ENCODE measurements at regions not wholly inside any gene's neighbourhood (a gene's known extent, or its start where the extent isn't known, plus 50 kb on each side); places are given as distances from the start of the nearest gene placed in this dataset.
A peak's percentile ranks its signal among the peaks of the same experiment; 100 is the strongest.

DNA sequence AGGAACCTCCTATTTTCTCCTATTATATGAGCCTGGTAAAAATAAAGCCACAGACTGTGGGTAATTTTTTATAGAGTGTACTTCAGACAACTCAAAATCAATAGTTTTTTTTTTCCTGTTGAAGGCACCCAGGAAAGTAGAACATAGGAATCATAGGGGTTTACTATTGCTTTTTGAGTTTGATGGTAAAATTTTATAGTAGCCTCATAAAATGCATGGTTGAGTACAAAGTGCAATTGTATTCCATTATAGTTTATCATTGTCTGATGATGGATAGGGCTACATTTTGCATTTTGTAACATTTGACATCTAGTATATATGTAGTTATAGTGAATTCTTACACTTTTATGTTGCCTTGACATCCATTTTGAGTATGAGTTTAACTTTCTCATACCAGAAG is 455.0 kb downstream of the STIM2 start:
- intact Hi-C loops (cut with DNase I): no loop called here
- Histone ChIP-seq H3K27ac (no peak overlapping the region), H3K36me3 (replicated peaks in 1 of 2; ENCODE audit: insufficient read depth in 1 of 2, low read depth in 2 of 2) (no peaks in the 10 kb centered on the region), H3K4me1 (no peaks in the 10 kb centered on the region), H3K27me3 (no peaks in the 10 kb centered on the region), H3K9me3 (no peaks in the 10 kb centered on the region), H3K4me3 (no peak overlapping the region)
- no peak for DNase-seq
- TF ChIP-seq, protein P1, sequence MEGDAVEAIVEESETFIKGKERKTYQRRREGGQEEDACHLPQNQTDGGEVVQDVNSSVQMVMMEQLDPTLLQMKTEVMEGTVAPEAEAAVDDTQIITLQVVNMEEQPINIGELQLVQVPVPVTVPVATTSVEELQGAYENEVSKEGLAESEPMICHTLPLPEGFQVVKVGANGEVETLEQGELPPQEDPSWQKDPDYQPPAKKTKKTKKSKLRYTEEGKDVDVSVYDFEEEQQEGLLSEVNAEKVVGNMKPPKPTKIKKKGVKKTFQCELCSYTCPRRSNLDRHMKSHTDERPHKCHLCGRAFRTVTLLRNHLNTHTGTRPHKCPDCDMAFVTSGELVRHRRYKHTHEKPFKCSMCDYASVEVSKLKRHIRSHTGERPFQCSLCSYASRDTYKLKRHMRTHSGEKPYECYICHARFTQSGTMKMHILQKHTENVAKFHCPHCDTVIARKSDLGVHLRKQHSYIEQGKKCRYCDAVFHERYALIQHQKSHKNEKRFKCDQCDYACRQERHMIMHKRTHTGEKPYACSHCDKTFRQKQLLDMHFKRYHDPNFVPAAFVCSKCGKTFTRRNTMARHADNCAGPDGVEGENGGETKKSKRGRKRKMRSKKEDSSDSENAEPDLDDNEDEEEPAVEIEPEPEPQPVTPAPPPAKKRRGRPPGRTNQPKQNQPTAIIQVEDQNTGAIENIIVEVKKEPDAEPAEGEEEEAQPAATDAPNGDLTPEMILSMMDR (IDR thresholded peaks at IDR 0.05): no peak
- TF ChIP-seq POLR2A (IDR thresholded peaks at IDR 0.05): no peak
- ATAC-seq: no peak

DNA sequence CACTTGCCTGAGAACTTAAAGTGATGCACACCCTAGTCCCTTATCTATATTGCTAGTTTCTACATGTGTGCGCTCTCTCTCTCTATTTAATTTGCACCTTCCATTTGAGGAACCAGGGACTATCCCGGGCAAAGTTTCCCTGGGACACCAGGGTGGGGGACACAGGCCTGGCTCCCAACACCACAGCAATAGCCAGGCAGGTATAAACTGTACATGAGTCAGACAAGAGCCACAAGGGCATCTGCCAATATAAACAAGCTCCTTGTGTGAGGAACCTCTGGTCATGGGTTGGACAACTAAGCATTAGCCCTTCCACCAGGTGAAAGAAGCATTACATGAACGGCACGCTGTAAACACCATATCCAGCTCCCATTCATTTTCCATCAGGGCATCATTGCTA is 455.5 kb downstream of the STIM2 start:
- intact Hi-C loops (cut with DNase I): no loop called here
- TF ChIP-seq POLR2A (IDR thresholded peaks at IDR 0.05): no peak
- TF ChIP-seq, protein P1 (IDR thresholded peaks at IDR 0.05): no peak
- no peak for ATAC-seq

DNA sequence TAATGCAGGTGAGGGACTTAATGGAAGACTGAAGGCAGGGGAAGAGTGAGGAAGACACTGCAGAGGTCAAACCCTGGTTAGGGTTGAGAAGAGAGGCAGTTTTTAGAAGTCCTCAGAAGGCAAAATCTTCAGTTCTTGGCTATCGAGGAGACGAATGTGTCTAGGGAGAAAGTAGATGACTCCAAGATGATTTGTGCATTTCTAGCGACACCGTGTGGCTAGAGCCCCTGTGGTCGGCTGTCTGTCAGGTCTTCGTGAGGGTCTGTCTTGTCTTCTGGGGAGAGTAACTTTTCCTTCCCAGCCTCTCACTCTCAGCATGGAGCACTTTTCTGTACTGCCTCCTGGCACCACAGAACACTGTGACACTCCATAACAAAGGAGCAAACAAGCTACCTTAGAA is 458.1 kb downstream of the STIM2 start:
- Histone ChIP-seq H3K36me3 (replicated peaks in 1 of 2; ENCODE audit: insufficient read depth in 1 of 2, low read depth in 2 of 2) (no peaks in the 10 kb centered on the region), H3K27me3 (no peaks in the 10 kb centered on the region), H3K4me3 (no peak overlapping the region), H3K27ac (no peak overlapping the region), H3K4me1 (no peaks in the 10 kb centered on the region), H3K9me3 (no peaks in the 10 kb centered on the region)
- intact Hi-C loops (cut with DNase I): no loop called here
- 13 to 20% methylated on average over 6 of the region's 6 CpGs for WGBS, 2 donors
- no peak for ATAC-seq
- DNase-seq: peak; percentile 15 to 51 (median 34)
- no peak for TF ChIP-seq POLR2A (IDR thresholded peaks at IDR 0.05)
- TF ChIP-seq, protein P1 (IDR thresholded peaks at IDR 0.05): peak in 5 of 7 experiments; percentile 22 to 52 (median 49)

More for the DNA sequence above, 455.5 kb downstream of the STIM2 start:
- Histone ChIP-seq H3K27ac (no peak overlapping the region), H3K9me3 (no peaks in the 10 kb centered on the region), H3K27me3 (no peaks in the 10 kb centered on the region), H3K4me3 (no peak overlapping the region), H3K4me1 (no peaks in the 10 kb centered on the region), H3K36me3 (replicated peaks in 1 of 2; ENCODE audit: insufficient read depth in 1 of 2, low read depth in 2 of 2) (no peaks in the 10 kb centered on the region)
- WGBS, 2 donors: 69 to 73% methylated on average over 4 of the region's 4 CpGs
- no peak for DNase-seq

DNA sequence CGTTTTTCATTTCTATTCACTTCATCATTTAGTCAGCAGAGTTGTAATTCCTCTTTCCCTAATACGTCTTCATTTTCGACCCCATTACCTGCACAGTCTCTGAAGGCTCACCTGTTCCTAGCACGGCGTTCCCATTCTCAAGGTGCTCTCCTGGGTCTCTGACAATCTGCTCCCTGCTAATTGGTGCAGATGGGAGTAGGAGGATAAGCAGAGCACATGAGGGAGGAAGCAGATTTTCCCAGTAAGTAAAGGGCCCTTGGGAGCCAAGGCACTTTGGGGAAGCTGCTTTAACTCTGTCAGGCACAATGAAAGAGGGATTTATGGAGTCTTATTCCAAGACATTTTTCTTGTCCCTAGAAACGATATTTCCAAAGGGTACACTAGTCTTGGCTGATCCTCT is 466.4 kb downstream of the STIM2 start:
- DNase-seq: no peak
- TF ChIP-seq POLR2A (IDR thresholded peaks at IDR 0.05): no peak
- TF ChIP-seq, protein P1 (IDR thresholded peaks at IDR 0.05): no peak
- no peaks in the 10 kb centered on the region for H3K36me3 ChIP-seq (replicated peaks in 1 of 2; ENCODE audit: insufficient read depth in 1 of 2, low read depth in 2 of 2)
- no peak overlapping the region for H3K27ac ChIP-seq
- ATAC-seq: no peak
- no peaks in the 10 kb centered on the region for H3K9me3 ChIP-seq
- no peak overlapping the region for H3K4me3 ChIP-seq
- no peaks in the 10 kb centered on the region for H3K27me3 ChIP-seq
- no peaks in the 10 kb centered on the region for H3K4me1 ChIP-seq
- intact Hi-C loops (cut with DNase I): no loop called here
- 60 to 61% methylated on average over 6 of the region's 6 CpGs for WGBS, 2 donors

DNA sequence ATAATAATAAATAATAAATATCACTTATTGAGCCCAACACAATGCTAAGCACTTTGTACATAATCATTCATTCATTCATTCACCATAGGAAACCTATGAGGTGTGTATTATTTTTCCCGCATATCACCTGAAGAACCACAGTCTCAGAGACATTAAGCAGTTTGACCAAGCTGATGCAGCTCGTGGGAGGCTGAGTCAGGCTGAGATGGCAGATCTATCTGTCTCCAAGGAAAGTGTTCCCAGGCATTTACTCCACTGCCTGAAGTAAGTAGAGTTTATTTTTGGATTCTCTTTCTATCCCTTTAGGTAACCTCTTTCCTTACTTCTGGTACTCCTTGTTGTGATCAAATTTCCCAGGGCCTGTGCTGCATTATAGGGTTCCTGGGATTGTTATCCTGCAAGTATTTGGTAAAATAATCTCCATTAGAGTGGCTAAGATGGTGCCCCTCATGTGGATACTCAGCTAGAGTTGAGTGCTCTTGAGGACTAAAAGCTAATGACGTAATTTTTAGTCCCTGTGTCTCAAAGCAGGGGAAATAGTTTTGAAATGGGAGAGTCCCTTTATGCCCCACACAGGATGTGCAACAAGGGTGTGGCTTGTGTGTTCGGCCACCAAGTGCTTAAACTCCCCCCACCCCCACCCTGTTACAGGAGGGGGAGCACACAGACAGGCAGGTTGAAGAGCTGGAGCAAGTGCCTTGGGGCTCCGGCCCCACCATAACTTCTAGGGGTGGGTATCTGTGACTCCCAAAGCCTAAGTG is 467.0 kb downstream of the STIM2 start:
- intact Hi-C loops (cut with DNase I): no loop called here
- WGBS, 2 donors: 67 to 70% methylated on average over 3 to 5 of the region's 5 CpGs

More for the DNA sequence above, 467.0 kb downstream of the STIM2 start:
- H3K4me1 ChIP-seq: no peaks in the 10 kb centered on the region
- no peak overlapping the region for H3K4me3 ChIP-seq
- no peak overlapping the region for H3K27ac ChIP-seq
- ATAC-seq (no peak), DNase-seq (no peak)
- H3K27me3 ChIP-seq: no peaks in the 10 kb centered on the region
- TF ChIP-seq, protein P1 (IDR thresholded peaks at IDR 0.05): no peak
- no peak for TF ChIP-seq POLR2A (IDR thresholded peaks at IDR 0.05)
- no peaks in the 10 kb centered on the region for H3K9me3 ChIP-seq
- no peaks in the 10 kb centered on the region for H3K36me3 ChIP-seq (replicated peaks in 1 of 2; ENCODE audit: insufficient read depth in 1 of 2, low read depth in 2 of 2)

All from body of pancreas (tissue), 4 donors.